Epithelial cell of esophagus (primary cell): ENCODE measurements at regions not wholly inside any gene's neighbourhood (a gene's known extent, or its start where the extent isn't known, plus 50 kb on each side); places are given as distances from the start of the nearest gene placed in this dataset.
"Not testable (repeated sequence)": the region's sequence is repeated elsewhere in the genome, so short reads cannot be mapped to it uniquely, and the experiment has no call there.

Source experiments
- DNase-seq: peaks from one replicate; pipeline ENCODE4 v3.0.0; 2010; ENCODE audit warnings: low read depth
- H3K4me3 ChIP-seq: 2 replicates; pipeline ENCODE4 v1.5.1; 2011; ENCODE audit warnings: mild to moderate bottlenecking, low read length, control low read depth
- CTCF ChIP-seq: IDR thresholded peaks from 2 replicates; pipeline ENCODE4 v1.5.1; 2011; ENCODE audit warnings: low read depth, mild to moderate bottlenecking, low read length, control low read depth, inconsistent platforms; ENCODE audit not compliant: insufficient read depth; ENCODE audit errors: missing control alignments

- DNase-seq: no peak
- TF ChIP-seq CTCF: no peak
- no peak overlapping the region for H3K4me3 ChIP-seq
These were observed 193.4 kb upstream of the NUDT12 start for GRCh38 chr5:103755974-103756373.

GRCh38 chr5:103745353-103746065 lies 182.9 kb upstream of the NUDT12 start:
- no peak overlapping the region for H3K4me3 ChIP-seq
- TF ChIP-seq CTCF: no peak
- no peak for DNase-seq

GRCh38 chr5:103744159-103744558 lies 181.6 kb upstream of the NUDT12 start:
- TF ChIP-seq CTCF: no peak
- DNase-seq: no peak
- no peak overlapping the region for H3K4me3 ChIP-seq

GRCh38 chr5:103743421-103743820 lies 180.8 kb upstream of the NUDT12 start:
- H3K4me3 ChIP-seq: no peak overlapping the region
- DNase-seq: no peak
- TF ChIP-seq CTCF: no peak

GRCh38 chr5:103741984-103742383 lies 179.4 kb upstream of the NUDT12 start:
- no peak for TF ChIP-seq CTCF
- no peak for DNase-seq
- H3K4me3 ChIP-seq: no peak overlapping the region

GRCh38 chr5:103736343-103736742 lies 173.8 kb upstream of the NUDT12 start:
- H3K4me3 ChIP-seq, DNase-seq: not testable (repeated sequence)

- peak; percentile 0 for DNase-seq
- TF ChIP-seq CTCF: no peak
- no peak overlapping the region for H3K4me3 ChIP-seq
These were observed 161.7 kb upstream of the NUDT12 start for GRCh38 chr5:103724271-103724670.
